CD4-positive, alpha-beta memory T cell (primary cell): ENCODE measurements at regions not wholly inside any gene's neighbourhood (a gene's known extent, or its start where the extent isn't known, plus 50 kb on each side); places are given as distances from the start of the nearest gene placed in this dataset.

Experiments
- CTCF ChIA-PET: fragments of 350-600 bp; sonication (Branson Sonifier 250); formaldehyde crosslinking; loops from one replicate; lab custom pipeline; 2021; ENCODE audit warnings: inconsistent platforms; ENCODE audit not compliant: partially characterized antibody; lab: Charles Lee
- POLR2A ChIA-PET: fragments of 350-600 bp; sonication (Branson Sonifier 250); formaldehyde crosslinking; loops from one replicate; lab custom pipeline; 2021; ENCODE audit not compliant: partially characterized antibody; lab: Charles Lee
- DNase-seq, 5 donors: peaks; one replicate each; pipeline versions ENCODE4 v3.0.0 to v3.0.0-alpha.2; 2020 to 2022; ENCODE audit warnings: mixed read lengths in 1 of 5
- H3K27ac ChIP-seq: one replicate; pipeline ENCODE4 v1.7.0; 2013; ENCODE audit warnings: low read depth, low read length
- H3K27me3 ChIP-seq: 2 replicates; pipeline ENCODE4 v1.7.0; 2013; ENCODE audit warnings: mild to moderate bottlenecking, low read length, moderate library complexity; ENCODE audit not compliant: insufficient read depth
- H3K36me3 ChIP-seq: 2 replicates; pipeline ENCODE4 v1.7.0; 2013; ENCODE audit warnings: mild to moderate bottlenecking, low read length, moderate library complexity; ENCODE audit not compliant: insufficient read depth
- H3K4me1 ChIP-seq: 2 replicates; pipeline ENCODE4 v1.7.0; 2013; ENCODE audit warnings: mild to moderate bottlenecking, low read length, moderate library complexity; ENCODE audit not compliant: insufficient read depth
- H3K4me3 ChIP-seq, 2 donors: one replicate each; pipeline ENCODE4 v1.7.0; 2013; ENCODE audit warnings: low read length in 2 of 2, mild to moderate bottlenecking in 1 of 2
- H3K9me3 ChIP-seq, 2 donors: one replicate each; pipeline ENCODE4 v1.7.0; 2013; ENCODE audit warnings: low read length in 2 of 2, control low read depth in 1 of 2; ENCODE audit not compliant: control insufficient read depth in 1 of 2
- H3K27ac Mint-ChIP-seq, 7 donors: one replicate each; pipeline ENCODE4 v1.8.0; 2020 to 2021; ENCODE audit warnings: mixed read lengths in 7 of 7, mild to moderate bottlenecking in 6 of 7, inconsistent platforms in 3 of 7, moderate library complexity in 3 of 7
- H3K27me3 Mint-ChIP-seq, 2 donors: one replicate each; pipeline ENCODE4 v1.8.0; 2020 to 2021; ENCODE audit warnings: mixed read lengths in 2 of 2
- H3K36me3 Mint-ChIP-seq, 2 donors: one replicate each; pipeline ENCODE4 v1.8.0; 2020 to 2021; ENCODE audit warnings: mixed read lengths in 2 of 2, inconsistent platforms in 1 of 2, mild to moderate bottlenecking in 1 of 2
- H3K4me1 Mint-ChIP-seq, 4 donors: one replicate each; pipeline ENCODE4 v1.8.0; 2020 to 2021; ENCODE audit warnings: mixed read lengths in 4 of 4, mild to moderate bottlenecking in 1 of 4
- H3K4me3 Mint-ChIP-seq, 8 donors: one replicate each; pipeline ENCODE4 v1.8.0; 2020 to 2021; ENCODE audit warnings: mixed read lengths in 8 of 8, mild to moderate bottlenecking in 7 of 8, moderate library complexity in 6 of 8, inconsistent platforms in 3 of 8
- H3K9me3 Mint-ChIP-seq, 8 donors: one replicate each; pipeline ENCODE4 v1.8.0; 2020 to 2021; ENCODE audit warnings: mixed read lengths in 8 of 8, mild to moderate bottlenecking in 5 of 8, inconsistent platforms in 3 of 8, moderate library complexity in 1 of 8
- intact Hi-C: fragments of 100-400 bp; cut with micrococcal nuclease; formaldehyde crosslinking; loops from one replicate; pipeline ENCODE4 v1.15.1; 2023

DNA sequence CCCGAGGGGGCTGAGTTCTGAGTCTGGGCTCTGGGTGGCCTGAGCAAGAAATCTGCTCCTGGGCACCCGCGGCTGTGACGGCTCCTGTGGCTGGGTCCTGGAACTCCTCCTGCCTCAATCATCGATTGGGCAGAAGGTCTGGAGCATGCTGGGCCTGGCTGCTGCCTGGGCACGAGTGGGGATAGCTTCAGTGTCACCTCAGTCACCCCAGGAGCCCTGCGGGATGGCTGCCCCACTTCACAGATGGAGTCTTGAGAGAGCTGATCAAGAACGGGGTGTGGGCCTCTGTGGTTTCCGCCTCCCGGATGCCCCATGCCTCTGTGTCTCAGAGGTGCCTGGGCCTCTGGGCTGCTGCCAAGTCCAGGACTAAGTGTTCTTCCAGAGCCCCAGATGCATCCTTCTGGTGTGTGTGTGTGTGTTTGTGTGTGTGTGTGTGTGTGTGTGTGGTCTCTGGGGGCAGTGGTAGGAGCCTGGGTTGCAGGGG is 185.6 kb upstream of the C14orf180 start:
- no peaks in the 10 kb centered on the region for H3K27me3 ChIP-seq
- H3K4me3 Mint-ChIP-seq = peak overlapping the region; percentile 62 to 95 (median 90)
- H3K4me1 Mint-ChIP-seq = peaks cover 40 to 96% (median 67%) of the 10 kb centered on the region in 4 donors
- H3K27ac ChIP-seq = peak overlapping the region; percentile 52
- CTCF ChIA-PET = interaction anchor here (0.5 to 3.1 kb wide), 4 partner anchors 170 to 316 kb away, joined by 3 to 10 read pairs (median 4); no protein-coding TSS in a partner anchor
- H3K27me3 Mint-ChIP-seq = no peaks in the 10 kb centered on the region
- H3K36me3 Mint-ChIP-seq = peaks cover 0 to 10% of the 10 kb centered on the region in 2 donors
- H3K36me3 ChIP-seq = no peaks in the 10 kb centered on the region
- H3K9me3 ChIP-seq = no peaks in the 10 kb centered on the region
- peaks cover 83% of the 10 kb centered on the region for H3K4me1 ChIP-seq
- DNase-seq = peak; percentile 83 to 88 (median 86)
- POLR2A ChIA-PET = interaction anchor here (1.0 to 2.2 kb wide), 3 partner anchors 10 to 854 kb away, joined by 3 to 7 read pairs (median 4); partner anchors contain the start of gene BTBD6
- H3K27ac Mint-ChIP-seq = peak overlapping the region; percentile 90 to 98 (median 95)
- H3K4me3 ChIP-seq = peak overlapping the region in 1 of 2 donors; percentile 44
- peaks cover 0 to 14% (median 11%) of the 10 kb centered on the region in 8 donors for H3K9me3 Mint-ChIP-seq
- intact Hi-C loops = no loop called here

DNA sequence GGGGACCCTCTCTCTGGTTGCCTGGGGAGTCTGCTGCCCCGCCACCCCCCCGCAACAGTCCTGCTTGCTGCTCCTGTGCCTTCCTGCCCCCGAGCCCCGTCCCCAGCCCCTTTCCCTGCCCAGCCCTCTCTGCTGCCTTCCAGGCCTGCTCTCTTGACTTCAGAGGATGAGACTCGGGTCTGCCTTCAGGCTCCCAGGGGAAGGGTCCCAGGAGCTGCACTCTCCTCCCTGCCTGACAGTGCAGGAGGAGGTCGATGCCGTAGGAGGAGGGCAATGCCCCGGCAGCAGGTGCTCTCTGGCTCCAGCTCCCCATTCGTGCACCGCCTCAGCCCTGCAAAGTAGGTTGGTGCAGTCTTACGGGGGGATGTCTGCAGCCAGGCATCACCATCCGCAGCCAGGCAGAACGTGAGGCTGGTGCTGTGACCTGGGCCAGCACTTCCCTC is 185.1 kb upstream of the C14orf180 start:
- Mint-ChIP-seq H3K27me3 (no peaks in the 10 kb centered on the region), H3K36me3 (peaks cover 1 to 10% of the 10 kb centered on the region in 2 donors), H3K4me3 (peak overlapping the region; percentile 62 to 95 (median 90)), H3K9me3 (peaks cover 0 to 16% (median 11%) of the 10 kb centered on the region in 8 donors), H3K27ac (peak overlapping the region; percentile 90 to 98 (median 95)), H3K4me1 (peaks cover 45 to 96% (median 67%) of the 10 kb centered on the region in 4 donors)
- DNase-seq = no peak
- no peaks in the 10 kb centered on the region for H3K9me3 ChIP-seq
- H3K27me3 ChIP-seq = no peaks in the 10 kb centered on the region
- H3K4me1 ChIP-seq = peaks cover 83% of the 10 kb centered on the region
- intact Hi-C loops = no loop called here
- H3K4me3 ChIP-seq = peak overlapping the region in 1 of 2 donors; percentile 44
- CTCF ChIA-PET = interaction anchor here (1.0 to 3.1 kb wide), 3 partner anchors 170 to 317 kb away, joined by 3 to 10 read pairs (median 6); no protein-coding TSS in a partner anchor
- H3K27ac ChIP-seq = peak overlapping the region; percentile 34
- POLR2A ChIA-PET = interaction anchor here (1.5 to 2.2 kb wide), 2 partner anchors 10 to 34 kb away, joined by 4 to 7 read pairs; no protein-coding TSS in a partner anchor
- H3K36me3 ChIP-seq = no peaks in the 10 kb centered on the region

DNA sequence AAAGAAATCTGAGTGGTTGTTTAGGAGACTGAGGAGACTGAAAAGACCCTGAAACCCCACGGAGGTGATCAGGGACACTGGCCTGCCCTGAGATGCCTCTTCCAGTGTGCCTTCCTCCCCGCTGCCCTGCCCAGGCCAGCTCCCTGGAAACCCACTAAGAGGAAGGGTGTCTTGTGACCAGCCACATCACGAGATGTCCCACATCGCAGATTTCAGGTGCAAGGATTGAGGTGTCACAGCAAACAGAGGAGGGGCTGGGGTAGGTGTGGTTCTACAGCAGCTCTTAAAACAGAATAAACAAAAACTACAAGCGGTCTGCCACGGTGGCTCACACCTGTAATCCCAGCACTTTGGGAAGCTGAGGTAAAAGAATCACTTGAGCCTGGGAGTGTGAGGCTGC is 184.3 kb upstream of the C14orf180 start:
- Histone ChIP-seq H3K27me3 (no peaks in the 10 kb centered on the region), H3K4me1 (peaks cover 83% of the 10 kb centered on the region), H3K27ac (no peak overlapping the region), H3K9me3 (no peaks in the 10 kb centered on the region), H3K4me3 (no peak overlapping the region), H3K36me3 (no peaks in the 10 kb centered on the region)
- peaks cover 45 to 96% (median 66%) of the 10 kb centered on the region in 4 donors for H3K4me1 Mint-ChIP-seq
- peaks cover 1 to 10% of the 10 kb centered on the region in 2 donors for H3K36me3 Mint-ChIP-seq
- ChIA-PET POLR2A (no interaction called here), CTCF (interaction anchor here (1.1 kb wide), 1 partner anchor 317 kb away, joined by 4 read pairs; no protein-coding TSS in a partner anchor)
- peaks cover 0 to 20% (median 11%) of the 10 kb centered on the region in 8 donors for H3K9me3 Mint-ChIP-seq
- no peak for DNase-seq
- intact Hi-C loops = loop anchor here (5.0 kb wide), 1 partner anchor 318 kb away; no protein-coding TSS in a partner anchor
- H3K27me3 Mint-ChIP-seq = no peaks in the 10 kb centered on the region
- peak overlapping the region; percentile 42 to 95 (median 68) for H3K4me3 Mint-ChIP-seq
- peak overlapping the region; percentile 90 to 98 (median 95) for H3K27ac Mint-ChIP-seq

DNA sequence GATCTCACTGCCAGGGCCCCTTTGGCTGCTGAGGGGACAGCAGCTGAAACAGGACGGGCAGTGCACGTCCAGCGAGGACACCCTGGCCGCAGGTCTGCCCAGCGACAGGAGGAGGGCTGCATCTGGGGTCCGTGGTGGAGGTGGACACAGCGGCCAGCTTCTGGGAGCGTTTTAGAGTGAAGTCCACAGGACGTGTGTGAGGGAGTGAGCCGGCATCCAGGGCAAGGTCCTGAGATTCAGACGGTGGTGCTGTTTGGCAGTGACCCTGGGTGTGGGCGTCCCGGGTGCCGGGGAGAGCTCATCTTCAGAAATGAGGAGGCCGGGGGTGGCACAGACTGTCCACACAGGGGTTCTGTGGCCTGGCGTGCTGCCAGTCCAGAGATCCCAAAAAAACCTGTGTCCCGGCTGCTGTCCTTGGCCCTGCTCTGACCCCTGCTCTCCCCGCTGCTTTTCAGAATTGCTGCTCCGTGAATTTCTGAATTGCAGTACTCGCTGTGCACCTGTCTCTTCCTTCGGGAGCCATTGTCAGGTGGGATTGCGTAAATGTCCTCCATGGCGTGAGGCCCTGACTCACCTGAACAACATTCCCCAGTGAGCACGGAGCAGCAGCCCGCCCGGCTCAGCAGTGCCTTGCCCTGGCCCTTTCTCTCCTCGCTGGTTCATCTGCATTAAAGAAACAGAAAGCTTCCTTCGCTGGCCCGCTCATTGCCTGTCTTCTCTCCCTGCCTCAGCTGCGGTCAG is 183.5 kb upstream of the C14orf180 start:
- Mint-ChIP-seq H3K27ac (peak overlapping the region; percentile 26 to 98 (median 90)), H3K4me1 (peaks cover 40 to 88% (median 61%) of the 10 kb centered on the region in 4 donors), H3K4me3 (peak overlapping the region in 6 of 8 donors; percentile 27 to 95 (median 72)), H3K36me3 (peaks cover 1 to 10% of the 10 kb centered on the region in 2 donors), H3K27me3 (no peaks in the 10 kb centered on the region), H3K9me3 (peaks cover 0 to 20% (median 11%) of the 10 kb centered on the region in 8 donors)
- Histone ChIP-seq H3K9me3 (no peaks in the 10 kb centered on the region), H3K4me1 (peaks cover 76% of the 10 kb centered on the region), H3K27ac (no peak overlapping the region), H3K36me3 (no peaks in the 10 kb centered on the region), H3K4me3 (no peak overlapping the region), H3K27me3 (no peaks in the 10 kb centered on the region)
- ChIA-PET CTCF (interaction anchor here (1.1 kb wide), 1 partner anchor 318 kb away, joined by 4 read pairs; no protein-coding TSS in a partner anchor), POLR2A (no interaction called here)
- intact Hi-C loops = loop anchor here (5.0 kb wide), 1 partner anchor 319 kb away; no protein-coding TSS in a partner anchor
- no peak for DNase-seq

DNA sequence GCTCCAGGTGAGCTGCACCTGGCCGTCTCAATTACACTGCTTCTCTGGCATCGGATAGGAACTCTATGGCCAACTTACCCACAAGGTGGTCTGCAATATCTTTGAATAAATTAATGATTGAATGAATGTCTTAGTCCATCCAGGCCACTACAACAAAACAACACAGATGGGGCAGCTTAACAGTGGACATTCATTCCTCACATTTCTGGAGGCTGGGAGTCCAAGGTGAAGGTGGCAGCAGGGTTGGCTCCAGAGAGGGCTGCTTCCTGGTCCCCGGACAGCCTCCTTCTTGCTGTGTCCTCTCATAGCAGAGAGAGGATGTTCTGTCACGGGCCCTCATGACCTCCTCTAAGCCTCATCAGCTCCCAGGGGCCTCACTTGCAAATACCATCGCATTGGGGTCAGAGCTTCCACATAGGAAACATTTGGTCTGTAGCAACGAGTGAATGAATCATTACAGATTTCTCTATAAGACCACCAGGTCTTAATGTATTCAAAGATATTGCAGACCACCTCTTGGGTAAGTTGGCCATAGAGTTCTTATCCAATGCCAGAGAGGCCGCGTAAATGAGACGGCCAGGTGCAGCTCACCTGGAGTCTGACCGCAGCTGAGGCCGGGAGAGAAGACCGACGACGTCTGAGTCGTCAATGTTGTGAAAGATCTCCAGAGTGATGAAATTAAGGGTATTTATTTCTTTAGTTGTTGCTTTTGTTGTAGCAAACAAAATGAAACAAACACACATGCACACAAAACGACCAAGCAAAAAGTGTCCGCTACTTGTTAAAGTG is 182.7 kb upstream of the C14orf180 start:
- Mint-ChIP-seq H3K4me1 (peaks cover 35 to 80% (median 54%) of the 10 kb centered on the region in 4 donors), H3K27me3 (no peaks in the 10 kb centered on the region), H3K36me3 (peaks cover 1 to 10% of the 10 kb centered on the region in 2 donors), H3K9me3 (peaks cover 0 to 20% (median 11%) of the 10 kb centered on the region in 8 donors), H3K4me3 (peak overlapping the region in 5 of 8 donors; percentile 39 to 65 (median 45)), H3K27ac (peak overlapping the region; percentile 26 to 76 (median 61))
- CTCF ChIA-PET = no interaction called here
- POLR2A ChIA-PET = no interaction called here
- Histone ChIP-seq H3K27ac (no peak overlapping the region), H3K4me1 (peaks cover 69% of the 10 kb centered on the region), H3K27me3 (no peaks in the 10 kb centered on the region), H3K36me3 (no peaks in the 10 kb centered on the region), H3K4me3 (no peak overlapping the region), H3K9me3 (no peaks in the 10 kb centered on the region)
- no peak for DNase-seq
- intact Hi-C loops = loop anchor here (5.0 kb wide), 1 partner anchor 320 kb away; no protein-coding TSS in a partner anchor

DNA sequence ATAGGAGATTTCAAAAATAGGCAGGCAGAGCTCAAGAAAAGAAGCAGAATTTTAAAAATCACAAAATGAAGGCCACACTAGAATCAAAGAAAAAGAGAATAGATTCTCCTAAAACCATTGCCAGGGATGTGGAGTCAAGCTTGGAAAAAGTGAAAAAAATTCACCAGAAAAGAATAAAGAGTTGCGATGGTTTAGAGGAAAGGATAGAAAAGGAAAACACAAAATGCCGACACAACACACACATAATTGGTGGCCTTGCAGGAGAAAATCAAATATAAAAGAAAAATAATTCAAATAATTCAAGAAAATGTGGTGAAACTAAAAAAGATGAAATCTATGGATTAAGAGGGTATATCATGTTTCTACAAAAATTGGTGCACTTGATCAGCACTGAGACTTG is 181.6 kb upstream of the C14orf180 start:
- DNase-seq = no peak
- no peak overlapping the region for H3K4me3 ChIP-seq
- Mint-ChIP-seq H3K4me3 (no peak overlapping the region), H3K27me3 (no peaks in the 10 kb centered on the region), H3K36me3 (peaks cover 1 to 10% of the 10 kb centered on the region in 2 donors), H3K27ac (peak overlapping the region in 3 of 7 donors; percentile 5 to 87 (median 54)), H3K4me1 (peaks cover 32 to 69% (median 48%) of the 10 kb centered on the region in 4 donors), H3K9me3 (peaks cover 0 to 20% (median 11%) of the 10 kb centered on the region in 8 donors)
- peaks cover 58% of the 10 kb centered on the region for H3K4me1 ChIP-seq
- no peaks in the 10 kb centered on the region for H3K36me3 ChIP-seq
- intact Hi-C loops = loop anchor here (5.0 kb wide), 1 partner anchor 321 kb away; no protein-coding TSS in a partner anchor
- no peaks in the 10 kb centered on the region for H3K9me3 ChIP-seq
- POLR2A ChIA-PET = no interaction called here
- CTCF ChIA-PET = interaction anchor here (1.0 to 1.8 kb wide), 4 partner anchors 11 to 260 kb away, joined by 3 to 11 read pairs (median 4); no protein-coding TSS in a partner anchor
- no peak overlapping the region for H3K27ac ChIP-seq
- H3K27me3 ChIP-seq = no peaks in the 10 kb centered on the region
